M059J (cell line): ENCODE measurements at regions not wholly inside any gene's neighbourhood (a gene's known extent, or its start where the extent isn't known, plus 50 kb on each side); places are given as distances from the start of the nearest gene placed in this dataset.

Experiments
- DNase-seq: peaks from one replicate; pipeline ENCODE4 v3.0.0-alpha.2; 2012; ENCODE audit warnings: low read depth

GRCh38 chr2:145292166-145292565 is 772.2 kb upstream of the ZEB2 start:
- no peak for DNase-seq

DNA sequence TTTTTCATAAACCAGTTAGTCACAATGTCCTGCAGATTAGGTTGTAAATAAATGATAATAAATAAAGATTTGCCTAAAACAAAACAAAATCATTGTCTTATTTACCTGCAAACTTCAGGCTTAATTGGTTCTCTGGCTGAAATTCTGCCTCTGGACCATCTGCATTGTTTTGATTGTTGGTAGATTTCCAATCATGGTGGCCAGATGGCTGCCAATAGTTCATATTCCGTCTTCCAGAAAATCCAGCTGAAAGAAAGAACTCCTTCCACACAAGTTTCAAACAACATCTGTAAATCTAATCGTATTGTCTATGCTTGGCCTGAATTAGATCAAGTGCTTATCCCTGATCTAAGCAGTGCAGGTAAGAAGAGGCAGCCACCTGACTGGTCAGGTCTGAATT is 771.1 kb upstream of the ZEB2 start:
- no peak for DNase-seq

DNA sequence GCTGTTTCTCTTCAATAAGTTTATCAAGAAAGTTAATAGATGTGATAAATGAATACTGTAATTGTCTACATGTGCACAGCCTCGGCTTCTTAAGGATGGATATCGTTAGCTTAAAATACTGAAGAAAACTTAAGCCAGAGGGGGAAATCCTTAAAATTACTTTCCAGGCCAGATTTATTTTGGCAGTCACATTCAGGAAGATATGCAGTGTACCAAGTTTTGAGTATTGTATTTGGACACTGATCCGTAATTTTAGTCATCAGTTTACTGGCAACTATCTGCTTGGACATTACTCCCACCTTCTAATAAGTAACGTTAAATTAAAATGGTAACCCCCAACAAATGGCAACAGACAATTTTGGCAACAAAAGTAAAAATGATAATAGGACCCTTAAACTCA is 770.0 kb upstream of the ZEB2 start:
- no peak for DNase-seq

DNA sequence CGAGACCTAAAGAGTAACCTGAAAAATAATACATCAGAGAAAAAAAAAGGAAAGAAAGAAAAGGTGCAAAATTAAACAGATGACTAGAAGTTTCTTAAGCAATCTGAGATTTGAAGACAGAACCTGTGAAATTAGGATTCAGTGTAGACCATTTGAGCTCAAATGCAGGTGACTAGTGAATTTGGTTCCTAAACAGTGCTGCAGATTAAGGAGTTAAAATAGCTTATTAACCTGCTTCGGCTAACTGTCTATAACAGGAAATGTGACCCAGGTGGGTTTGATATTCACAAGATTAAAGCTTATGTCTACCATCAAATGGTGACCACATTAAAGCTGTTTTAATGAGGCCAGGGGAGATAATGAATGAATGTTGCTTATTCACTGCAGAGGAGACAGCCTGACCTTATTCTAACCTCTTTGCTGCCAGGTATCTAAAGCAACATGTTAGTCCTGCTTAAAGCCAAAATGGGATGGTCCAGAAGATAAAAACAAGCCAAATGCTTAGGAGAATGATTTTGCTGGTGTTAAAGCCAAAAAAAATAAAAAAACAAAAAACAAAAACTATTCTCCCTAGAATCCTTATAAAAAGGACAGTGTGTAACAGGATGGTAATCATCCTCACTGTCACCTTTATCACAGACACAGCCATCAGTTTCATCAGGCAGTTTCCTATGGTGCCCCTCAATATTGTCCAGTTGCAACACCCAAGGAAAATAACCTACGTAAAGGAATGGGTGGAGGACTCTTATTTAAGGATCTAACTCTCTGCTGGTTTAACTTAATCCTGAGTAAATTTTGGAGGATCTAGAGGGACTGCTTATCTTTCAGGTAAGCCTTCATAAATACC is 769.0 kb upstream of the ZEB2 start:
- no peak for DNase-seq

DNA sequence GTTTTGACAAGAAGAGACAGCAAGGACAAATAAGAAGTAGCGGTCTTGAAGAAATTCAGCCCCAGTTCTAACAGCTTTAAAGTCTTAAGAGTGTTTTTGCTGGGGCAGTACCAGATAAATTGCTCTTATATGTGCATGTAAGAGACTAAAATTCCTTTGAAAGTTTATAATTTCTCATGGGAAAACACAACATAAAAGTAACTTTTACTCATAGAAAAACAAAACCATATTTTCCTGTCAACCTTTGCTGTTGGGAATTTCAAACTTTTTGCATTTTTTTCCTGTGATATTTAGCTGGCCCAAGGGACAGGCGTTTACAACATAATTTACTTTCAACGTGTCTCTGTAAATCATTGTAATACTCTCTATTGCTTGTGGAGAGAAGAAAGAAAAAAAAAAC is 767.8 kb upstream of the ZEB2 start:
- DNase-seq: no peak

DNA sequence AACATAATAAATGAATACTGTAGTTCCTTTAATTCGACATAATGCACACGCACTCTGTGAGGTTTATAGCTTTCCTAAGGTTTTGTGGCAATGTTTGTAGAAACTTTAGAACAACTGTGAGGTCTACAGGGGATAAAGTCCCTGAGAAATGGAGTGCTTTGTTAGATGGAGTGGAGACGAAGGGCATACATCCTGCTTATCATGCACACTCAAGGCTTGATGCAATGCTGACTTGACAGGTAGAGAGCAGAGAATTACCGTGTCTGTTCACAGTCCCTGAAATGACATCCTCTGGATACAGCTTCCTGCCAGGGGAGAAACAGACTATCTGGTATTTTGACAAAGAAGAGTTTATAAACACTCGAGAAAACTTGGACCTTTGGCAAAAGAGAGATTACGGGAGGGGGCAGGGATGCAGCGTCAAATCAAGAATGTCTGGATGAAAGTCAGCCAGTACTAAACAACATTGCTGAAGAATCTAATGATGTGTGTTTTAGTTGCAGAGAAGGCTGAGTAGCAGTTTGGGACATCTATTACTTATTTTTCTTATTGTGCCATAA is 766.9 kb upstream of the ZEB2 start:
- DNase-seq: no peak

DNA sequence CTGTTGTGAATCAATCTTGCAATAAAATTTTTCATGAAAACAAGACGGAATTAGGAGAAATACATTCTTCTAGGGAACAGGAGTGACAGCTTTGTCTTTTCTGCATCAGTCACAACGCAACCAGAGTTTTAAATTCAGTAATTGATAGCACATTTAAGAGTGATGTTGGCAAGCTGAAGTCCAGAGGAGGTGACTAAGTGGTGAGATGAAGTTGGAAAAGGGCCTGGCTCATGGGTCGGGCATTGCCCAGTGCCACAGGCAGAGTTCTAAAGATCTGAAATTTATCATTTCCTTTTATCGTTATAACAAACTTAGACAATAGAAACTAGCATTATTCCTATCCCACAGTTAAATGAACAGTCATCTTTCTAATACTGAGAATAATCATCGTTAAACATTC is 764.6 kb upstream of the ZEB2 start:
- peak; percentile 13 for DNase-seq

DNA sequence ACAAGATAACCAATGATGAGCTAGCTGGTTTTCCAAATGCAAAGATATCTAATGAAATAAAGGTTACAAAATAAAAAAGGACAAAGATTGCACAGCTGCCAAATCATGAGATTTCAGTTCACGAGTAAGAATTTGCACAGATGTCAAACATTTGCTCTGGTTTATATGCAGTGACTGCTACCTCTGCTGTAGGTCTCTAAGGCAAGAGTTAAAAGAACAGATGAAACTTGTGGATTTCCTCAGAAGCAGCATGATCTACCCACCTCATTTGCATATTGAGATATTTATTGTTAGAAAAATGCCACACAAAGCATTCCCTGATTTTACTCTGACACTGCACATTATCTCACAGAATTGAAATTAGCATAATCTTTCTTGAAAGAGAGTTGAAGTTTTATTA is 763.2 kb upstream of the ZEB2 start:
- DNase-seq: no peak

DNA sequence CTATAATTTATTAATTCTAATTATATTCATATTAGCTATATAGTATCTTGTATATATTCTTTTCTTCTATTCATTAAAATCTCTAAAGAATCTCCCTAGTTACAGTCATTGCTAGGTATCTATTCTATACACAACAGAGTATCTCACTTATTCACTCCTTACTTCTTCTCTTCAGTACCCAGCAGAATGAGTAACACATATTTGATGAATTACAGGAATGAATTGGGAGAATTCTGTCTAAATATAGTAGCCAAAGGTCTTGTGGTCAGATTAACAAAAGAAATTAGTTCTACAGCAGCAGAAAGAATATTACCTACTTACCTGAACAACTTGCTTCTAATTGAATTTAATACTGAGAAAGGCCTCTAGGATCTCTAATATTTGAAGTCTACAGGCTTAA is 758.0 kb upstream of the ZEB2 start:
- peak; percentile 51 for DNase-seq

DNA sequence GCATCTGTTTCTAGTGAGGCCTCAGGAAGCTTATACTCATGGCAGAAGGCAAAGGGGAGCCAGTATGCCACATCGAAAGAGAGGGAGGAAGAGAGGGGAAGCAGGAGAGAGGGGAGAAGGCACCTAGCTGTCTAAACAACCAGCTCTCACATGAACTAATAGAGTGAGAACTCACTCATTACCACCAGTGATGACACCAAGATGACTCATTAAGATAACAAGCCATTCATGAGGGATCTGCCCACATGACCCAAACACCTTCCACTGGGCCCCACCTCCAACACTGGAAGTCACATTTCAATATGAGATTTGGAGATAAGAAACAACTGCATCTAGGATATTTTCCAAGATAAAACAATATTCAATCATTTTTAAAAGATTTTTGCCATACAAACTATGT is 753.9 kb upstream of the ZEB2 start:
- peak; percentile 41 for DNase-seq

DNA sequence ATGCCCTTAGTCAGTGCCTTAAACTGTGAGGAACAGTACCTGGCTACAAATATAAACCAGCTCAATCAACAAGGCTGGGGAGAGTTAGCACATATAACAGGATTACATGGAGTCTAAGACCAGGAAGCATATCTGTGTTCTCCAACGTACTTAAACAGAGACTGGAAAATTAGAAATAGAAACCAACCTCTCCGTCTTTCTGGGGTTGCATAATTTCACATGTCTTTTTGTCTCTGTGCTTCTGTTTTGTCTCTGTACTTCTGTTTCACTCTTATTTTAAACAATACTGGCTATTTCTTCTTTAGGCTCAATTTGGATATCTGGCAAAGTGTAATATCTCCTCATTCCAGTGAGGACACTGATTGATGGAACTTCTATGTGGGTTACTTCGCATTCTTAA is 749.0 kb upstream of the ZEB2 start:
- no peak for DNase-seq

DNA sequence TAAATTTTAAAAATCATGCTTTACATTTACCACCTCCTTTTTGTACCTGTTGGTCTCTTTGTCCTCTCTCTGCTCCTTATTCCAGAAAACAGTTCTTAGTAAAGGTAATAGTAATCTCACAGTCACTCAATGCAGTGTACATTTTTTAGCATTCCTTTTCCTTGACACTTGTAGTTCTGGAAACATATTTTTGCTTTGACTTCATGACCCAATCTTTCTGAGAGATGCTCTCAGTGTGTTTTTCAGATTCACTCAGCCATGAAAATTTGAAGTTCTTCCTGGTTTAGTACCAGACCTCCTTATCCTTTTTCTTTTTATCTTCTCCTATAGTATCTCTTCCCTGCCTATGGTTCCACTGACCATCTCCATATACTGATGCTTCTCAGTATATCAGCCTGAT is 747.5 kb upstream of the ZEB2 start:
- no peak for DNase-seq

DNA sequence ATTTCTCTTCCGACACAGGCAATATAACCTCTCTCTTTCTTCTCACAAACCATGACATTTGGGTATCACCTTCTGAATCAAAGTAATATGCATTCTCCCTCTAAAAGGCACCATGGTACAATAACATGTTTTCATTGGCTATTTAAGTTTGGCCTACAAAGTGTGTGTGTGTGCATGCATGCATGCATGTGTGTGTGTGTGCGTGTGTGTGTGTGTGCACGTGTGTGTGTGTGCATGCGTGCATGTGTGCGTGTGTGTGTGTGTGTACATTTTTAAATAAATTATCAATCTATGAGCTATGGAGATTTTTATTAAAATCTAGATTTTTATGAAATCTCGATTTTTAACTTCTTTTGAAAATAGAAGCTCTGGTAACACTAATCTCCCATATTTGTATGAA is 745.3 kb upstream of the ZEB2 start:
- DNase-seq: no peak

DNA sequence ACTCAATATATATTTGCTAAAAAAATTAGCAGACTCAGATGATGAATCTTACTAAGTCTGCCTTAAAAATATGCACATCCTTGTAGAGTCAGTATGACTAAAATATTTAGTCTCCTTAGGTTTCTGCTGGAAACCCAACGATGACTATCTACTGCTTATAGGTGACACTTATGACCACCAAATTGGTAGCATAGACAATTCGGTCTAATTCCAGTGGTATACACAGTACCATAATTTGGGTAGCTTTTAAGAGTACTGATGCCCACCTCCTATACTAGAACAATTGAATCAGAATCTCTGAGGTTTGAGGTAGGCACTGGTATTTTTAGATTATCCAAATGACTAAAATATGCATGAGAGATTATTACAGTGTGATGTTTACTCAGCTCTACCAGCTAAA is 740.8 kb upstream of the ZEB2 start:
- DNase-seq: no peak

- no peak for DNase-seq
Measured at GRCh38 chr2:145260081-145260480, 740.2 kb upstream of the ZEB2 start.

DNA sequence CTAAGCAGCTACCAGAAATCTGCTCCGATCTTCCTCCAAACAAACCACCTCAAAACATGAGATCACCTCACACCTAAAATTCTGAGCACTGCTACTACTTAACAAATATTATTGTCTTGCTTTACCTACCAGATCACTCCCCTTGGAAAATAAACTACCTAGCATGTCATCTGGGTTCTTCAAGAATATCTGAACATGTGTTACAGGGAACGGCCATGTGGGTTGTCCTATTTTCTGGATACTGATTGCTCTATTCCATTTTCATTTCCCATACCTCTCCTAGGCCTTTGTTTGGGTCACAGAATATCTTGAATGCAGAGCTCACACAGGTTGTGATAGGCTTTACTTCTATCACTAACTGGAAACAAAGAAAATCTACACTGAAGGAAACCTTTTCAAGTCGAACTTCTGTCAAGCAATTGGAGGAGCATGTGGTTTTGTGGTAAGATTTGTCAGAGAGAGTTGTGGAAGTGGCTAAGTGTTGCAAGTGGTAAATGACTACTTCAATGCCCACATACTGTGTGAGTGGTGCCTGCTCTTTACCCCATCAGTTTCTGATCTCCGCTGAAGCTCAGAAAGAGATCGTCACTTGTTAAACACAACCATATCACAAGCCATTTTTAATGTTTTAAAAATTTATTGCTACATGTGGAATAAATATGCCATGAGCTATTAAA is 739.1 kb upstream of the ZEB2 start:
- DNase-seq: peak; percentile 61

DNA sequence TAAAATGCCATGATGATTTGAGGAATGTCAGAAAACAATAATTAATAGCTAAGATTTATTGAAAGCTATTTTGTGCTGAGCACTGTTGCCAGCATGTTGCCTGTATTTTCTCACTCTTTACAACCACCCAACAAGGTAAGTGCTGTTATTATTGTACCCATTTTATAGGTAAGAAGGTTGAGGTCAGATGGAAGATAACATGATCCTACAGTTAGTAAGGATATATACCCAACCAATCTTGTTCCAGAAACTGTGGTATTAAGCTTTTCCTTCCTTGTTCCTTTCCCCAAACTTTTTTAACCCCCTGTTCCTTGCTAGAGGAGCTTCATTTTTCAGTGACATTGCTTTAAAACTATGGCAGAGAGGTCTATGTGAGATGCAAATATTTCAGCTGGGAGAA is 738.0 kb upstream of the ZEB2 start:
- DNase-seq: no peak

DNA sequence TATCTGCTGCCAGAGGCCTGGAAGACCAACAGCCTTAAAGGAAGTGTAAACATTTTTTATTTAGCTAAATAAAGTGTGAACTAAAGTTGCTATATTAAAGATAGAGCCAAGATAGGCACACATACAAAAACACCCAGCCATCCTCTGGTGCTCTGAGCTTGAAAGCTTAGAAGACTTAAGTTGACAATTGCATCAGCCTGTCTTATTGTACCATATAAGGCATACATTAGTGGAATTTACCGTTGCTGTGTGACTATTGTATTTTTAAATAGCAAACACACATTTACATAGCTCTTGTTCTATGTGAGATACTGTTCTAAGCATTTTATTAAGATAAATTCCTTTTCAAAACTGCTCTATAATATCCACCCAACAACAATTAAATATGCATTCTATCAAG is 736.6 kb upstream of the ZEB2 start:
- no peak for DNase-seq

- DNase-seq: no peak
Measured at GRCh38 chr2:145254291-145254690, 734.4 kb upstream of the ZEB2 start.

DNA sequence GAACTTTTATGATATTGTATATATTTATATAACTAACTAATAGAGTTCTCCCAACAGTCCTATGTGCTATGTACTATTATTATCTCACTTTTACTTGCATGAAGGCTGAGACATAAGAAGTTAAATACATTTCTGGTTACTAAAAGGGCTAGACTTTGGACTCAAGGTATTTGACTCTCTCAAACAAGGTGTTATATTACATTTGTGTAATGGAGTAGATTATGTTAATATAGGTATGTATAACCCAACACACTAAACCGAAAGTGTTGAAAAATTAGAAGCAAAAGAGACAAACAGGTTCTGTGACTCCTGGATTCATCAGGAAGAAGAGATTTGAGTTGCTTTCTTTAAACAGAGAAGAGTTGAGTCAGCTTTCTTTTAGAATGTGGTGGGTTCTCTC is 733.6 kb upstream of the ZEB2 start:
- no peak for DNase-seq

GRCh38 chr2:145245268-145245870 is 725.5 kb upstream of the ZEB2 start:
- DNase-seq: peak; percentile 9

- peak; percentile 4 for DNase-seq
Measured at GRCh38 chr2:145235312-145235711, 715.4 kb upstream of the ZEB2 start.

GRCh38 chr2:145230546-145230945 is 710.6 kb upstream of the ZEB2 start:
- peak; percentile 70 for DNase-seq
